Mammary epithelial cell (primary cell): ENCODE measurements at regions not wholly inside any gene's neighbourhood (a gene's known extent, or its start where the extent isn't known, plus 50 kb on each side); places are given as distances from the start of the nearest gene placed in this dataset.

Experiments
- CTCF ChIP-seq, 2 donors: IDR thresholded peaks in 1 of 2; conservative IDR thresholded peaks in 1 of 2; 2 replicates each; pipeline ENCODE4 v1.5.1; 2011 to 2012; ENCODE audit warnings: inconsistent platforms in 2 of 2, low read length in 2 of 2, mild to moderate bottlenecking in 2 of 2, control low read depth in 1 of 2, low read depth in 1 of 2; ENCODE audit not compliant: insufficient read depth in 1 of 2; ENCODE audit errors: extremely low read depth in 1 of 2
- EZH2 ChIP-seq: IDR thresholded peaks from 2 replicates; pipeline ENCODE4 v1.6.1; 2012; ENCODE audit warnings: low read length, inconsistent platforms, borderline replicate concordance

DNA sequence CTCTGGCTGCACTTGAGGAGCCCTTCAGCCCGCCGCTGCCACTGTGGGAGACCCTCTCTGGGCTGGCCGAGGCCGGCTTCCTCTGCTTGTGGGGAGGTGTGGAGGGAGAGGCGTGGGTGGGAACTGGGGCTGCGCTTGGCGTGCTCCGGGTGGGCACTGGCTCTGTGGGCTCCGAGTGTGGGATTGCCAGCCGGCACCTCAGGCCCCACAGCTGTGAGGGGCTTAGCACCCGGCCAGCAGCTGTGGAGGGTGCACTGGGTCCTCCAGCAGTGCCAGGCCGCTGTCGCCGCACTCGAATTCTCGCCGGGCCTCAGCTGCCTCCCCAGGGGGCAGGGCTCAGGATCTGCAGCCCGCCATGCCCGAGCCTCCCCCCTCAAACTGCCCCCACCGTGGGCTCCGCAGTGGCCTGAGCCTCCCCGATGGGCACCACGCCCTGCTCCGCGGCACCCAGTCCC lies 808.0 kb upstream of the SOX11 start:
- TF ChIP-seq CTCF (conservative IDR thresholded peaks at IDR 0.05 in 1 of 2, IDR thresholded peaks at IDR 0.05 in 1 of 2; ENCODE audit: extremely low read depth in 1 of 2, insufficient read depth in 1 of 2, low read depth in 1 of 2, low read length in 2 of 2) (no peak), EZH2 (no peak)
